Endothelial cell of umbilical vein (primary cell): ENCODE measurements at regions not wholly inside any gene's neighbourhood (a gene's known extent, or its start where the extent isn't known, plus 50 kb on each side); places are given as distances from the start of the nearest gene placed in this dataset.

Source experiments
- BruUV-seq: library from RNA; stranded (reverse); fragments of 400-500 nt; replicated peaks from 2 replicates; lab custom pipeline; 2021; lab: Mats Ljungman, UMichigan
- CTCF ChIA-PET: fragments of 300-600, 350-600 bp; sonication (Branson Sonifier 250); formaldehyde crosslinking; loops from one replicate; lab custom pipeline; 2021; ENCODE audit warnings: antibody characterized with exemption, inconsistent platforms; lab: Charles Lee
- POLR2A ChIA-PET: fragments of 300-600, 350-600 bp; sonication (Branson Sonifier 250); formaldehyde crosslinking; loops from one replicate; lab custom pipeline; 2021; ENCODE audit warnings: antibody characterized with exemption, inconsistent platforms; lab: Charles Lee
- DNase-seq: peaks from one replicate; pipeline ENCODE4 v3.0.0-alpha.2; 2011; ENCODE audit warnings: low read depth, low spot score
- FAIRE-seq: peaks from 2 replicates; lab custom pipeline; 2011; peaks lifted over from hg19 to GRCh38; lab: Jason Lieb, UNC
- H2AFZ ChIP-seq: 2 replicates; pipeline ENCODE4 v1.6.0; 2012; ENCODE audit warnings: low read depth, low read length, control low read depth, inconsistent platforms
- H3K27ac ChIP-seq: 2 replicates; pipeline ENCODE4 v1.5.1; 2011; ENCODE audit warnings: low read depth, mild to moderate bottlenecking, control low read depth, low read length, moderate library complexity; ENCODE audit not compliant: insufficient read depth
- H3K27me3 ChIP-seq, 2 experiments: 2 replicates each; pipeline versions ENCODE4 v1.6.0 to v1.6.1; 2011; ENCODE audit warnings: low read length in 2 of 2, mixed read lengths in 1 of 2; ENCODE audit not compliant: control insufficient read depth in 2 of 2, insufficient read depth in 2 of 2
- H3K36me3 ChIP-seq, 2 experiments: 2 replicates in 1 of 2; 3 replicates in 1 of 2; pipeline ENCODE4 v1.5.1; 2011; ENCODE audit warnings: low read length in 2 of 2, mild to moderate bottlenecking in 1 of 2, moderate library complexity in 1 of 2; ENCODE audit not compliant: control insufficient read depth in 2 of 2, insufficient read depth in 2 of 2; ENCODE audit errors: extremely low read depth in 1 of 2
- H3K4me1 ChIP-seq: 3 replicates; pipeline ENCODE4 v1.5.1; 2011; ENCODE audit warnings: mild to moderate bottlenecking, low read length; ENCODE audit not compliant: control insufficient read depth, insufficient read depth; ENCODE audit errors: extremely low read depth
- H3K4me2 ChIP-seq: 2 replicates; pipeline ENCODE4 v1.6.1; 2011; ENCODE audit warnings: low read length, control low read depth, mixed read lengths; ENCODE audit not compliant: insufficient read depth
- H3K4me3 ChIP-seq, 3 experiments: fragments of 200-600 bp in 1 of 3; sonication (generic), shearing (Covaris generic) in 1 of 3; replicated peaks in 1 of 3; 2 replicates each; pipeline ENCODE4 v1.5.1; 2011 to 2016; ENCODE audit warnings: control low read depth in 3 of 3, low read length in 3 of 3, mild to moderate bottlenecking in 2 of 3, inconsistent platforms in 1 of 3, low read depth in 1 of 3, moderate library complexity in 1 of 3; ENCODE audit not compliant: insufficient read depth in 1 of 3
- H3K79me2 ChIP-seq: 2 replicates; pipeline ENCODE4 v1.6.0; 2012; ENCODE audit warnings: low read length, inconsistent platforms; ENCODE audit not compliant: control insufficient read depth, insufficient read depth
- H3K9ac ChIP-seq: replicated peaks from 2 replicates; pipeline ENCODE3; 2011; ENCODE audit warnings: low read length, control low read depth; ENCODE audit not compliant: insufficient read depth; ENCODE audit errors: extremely low read depth
- H3K9me1 ChIP-seq: replicated peaks from 3 replicates; pipeline ENCODE4 v1.6.0; 2011; ENCODE audit warnings: mild to moderate bottlenecking, low read length; ENCODE audit not compliant: control insufficient read depth, insufficient read depth; ENCODE audit errors: extremely low read depth
- H3K9me3 ChIP-seq: replicated peaks from 2 replicates; pipeline ENCODE4 v1.5.1; 2012; ENCODE audit warnings: low read length, inconsistent platforms; ENCODE audit not compliant: control insufficient read depth, insufficient read depth
- H4K20me1 ChIP-seq: replicated peaks from 2 replicates; pipeline ENCODE3; 2011; ENCODE audit warnings: mild to moderate bottlenecking, low read length; ENCODE audit not compliant: control insufficient read depth, insufficient read depth; ENCODE audit errors: extremely low read depth
- CTCF ChIP-seq, 2 donors: IDR thresholded peaks; 1 replicate in 1 of 2; 2 replicates in 1 of 2; pipeline ENCODE4 v1.5.1; 2011; ENCODE audit warnings: low read length in 2 of 2, mild to moderate bottlenecking in 2 of 2, moderate library complexity in 2 of 2, control low read depth in 1 of 2, inconsistent platforms in 1 of 2, low read depth in 1 of 2; ENCODE audit not compliant: insufficient read depth in 1 of 2; ENCODE audit errors: extremely low read depth in 1 of 2
- EZH2 ChIP-seq: IDR thresholded peaks from 2 replicates; pipeline ENCODE4 v1.6.1; 2012; ENCODE audit warnings: borderline replicate concordance, low read depth, mild to moderate bottlenecking, moderate library complexity, low read length, inconsistent platforms; ENCODE audit not compliant: severe bottlenecking
- FOS ChIP-seq: IDR thresholded peaks from 2 replicates; pipeline ENCODE4 v1.6.1; 2011; ENCODE audit warnings: mild to moderate bottlenecking, low read length, moderate library complexity, borderline replicate concordance; ENCODE audit not compliant: insufficient read depth
- GATA2 ChIP-seq: IDR thresholded peaks from 2 replicates; pipeline ENCODE4 v1.7.0; 2011; ENCODE audit warnings: low read depth, mild to moderate bottlenecking, moderate library complexity, mixed read lengths, low read length; ENCODE audit not compliant: insufficient read length, insufficient read depth
- JUN ChIP-seq: IDR thresholded peaks from 2 replicates; pipeline ENCODE4 v1.6.1; 2011; ENCODE audit warnings: borderline replicate concordance, low read depth; ENCODE audit not compliant: insufficient read length, insufficient read depth
- MAX ChIP-seq: IDR thresholded peaks from 2 replicates; pipeline ENCODE4 v1.6.1; 2011; ENCODE audit not compliant: insufficient read depth, insufficient read length
- MYC ChIP-seq: IDR thresholded peaks from one replicate; pipeline ENCODE4 v1.6.1; 2011; ENCODE audit warnings: mild to moderate bottlenecking, low read depth, low read length
- POLR2A ChIP-seq: IDR thresholded peaks from 2 replicates; pipeline ENCODE4 v1.6.1; 2012; ENCODE audit warnings: low read depth, mild to moderate bottlenecking, control low read depth, low read length
- POLR2AphosphoS5 ChIP-seq: IDR thresholded peaks from 2 replicates; pipeline ENCODE4 v1.6.1; 2012; ENCODE audit warnings: low read depth, mild to moderate bottlenecking, control low read depth, low read length, moderate library complexity; ENCODE audit not compliant: insufficient read depth
- dilution Hi-C: fragments of 300-500 bp; cut with MboI; formaldehyde crosslinking; loops from one replicate; pipeline ENCODE4 v1.15.0; 2019; ENCODE audit warnings: low sequenced_read_pairs; ENCODE audit not compliant: extremely low pct_ligation_motif_present
- intact Hi-C: fragments of 100-400 bp; cut with micrococcal nuclease; formaldehyde crosslinking; loops from one replicate; pipeline ENCODE4 v1.10.0; 2022

- no TSS peak for BruUV-seq
- H3K4me2 ChIP-seq = no peak overlapping the region
- no peaks in the 10 kb centered on the region for H3K79me2 ChIP-seq
- no peaks in the 10 kb centered on the region for H4K20me1 ChIP-seq
- intact Hi-C loops = no loop called here
- dilution Hi-C loops = no loop called here
- no peaks in the 10 kb centered on the region for H3K27me3 ChIP-seq
- H3K4me3 ChIP-seq = no peak overlapping the region
- no peaks in the 10 kb centered on the region for H3K36me3 ChIP-seq
- H3K9me3 ChIP-seq = no peaks in the 10 kb centered on the region
- ChIA-PET POLR2A (no interaction called here), CTCF (no interaction called here)
- FAIRE-seq (no peak), DNase-seq (no peak)
- no peak overlapping the region for H3K27ac ChIP-seq
- no peaks in the 10 kb centered on the region for H3K4me1 ChIP-seq
- no peaks in the 10 kb centered on the region for H3K9me1 ChIP-seq
- no peak overlapping the region for H3K9ac ChIP-seq
- no peak overlapping the region for H2AFZ ChIP-seq
- TF ChIP-seq POLR2AphosphoS5 (no peak), EZH2 (no peak), MAX (no peak), GATA2 (no peak), FOS (no peak), CTCF (IDR thresholded peaks at IDR 0.05; ENCODE audit: extremely low read depth in 1 of 2, insufficient read depth in 1 of 2, low read depth in 1 of 2, low read length in 2 of 2) (no peak), MYC (no peak), JUN (no peak), POLR2A (no peak)
Observed at GRCh38 chr14:104290058-104290667, 151.8 kb downstream of the KIF26A start.
